Memory B cell (primary cell): ENCODE measurements at regions not wholly inside any gene's neighbourhood (a gene's known extent, or its start where the extent isn't known, plus 50 kb on each side); places are given as distances from the start of the nearest gene placed in this dataset.
"Not testable (repeated sequence)": the region's sequence is repeated elsewhere in the genome, so short reads cannot be mapped to it uniquely, and the experiment has no call there.

ENCODE experiments used
- ATAC-seq: fragments of 150-1000 bp; cut with Tn5 transposase; 2 replicates; pipeline ENCODE4 v1.10.0; 2021; ENCODE audit warnings: low read depth, mild to moderate bottlenecking, moderate library complexity
- DNase-seq, 2 donors: peaks; one replicate each; pipeline ENCODE4 v3.0.0; 2022; ENCODE audit warnings: low spot score in 2 of 2
- H3K27ac Mint-ChIP-seq: one replicate; pipeline ENCODE4 v1.8.0; 2022; ENCODE audit warnings: mild to moderate bottlenecking, moderate library complexity, mixed read lengths
- H3K27me3 Mint-ChIP-seq: one replicate; pipeline ENCODE4 v1.8.0; 2022; ENCODE audit warnings: mixed read lengths
- H3K36me3 Mint-ChIP-seq: one replicate; pipeline ENCODE4 v1.8.0; 2022; ENCODE audit warnings: mild to moderate bottlenecking, mixed read lengths
- H3K4me1 Mint-ChIP-seq: one replicate; pipeline ENCODE4 v1.8.0; 2022; ENCODE audit warnings: mixed read lengths
- H3K4me3 Mint-ChIP-seq: one replicate; pipeline ENCODE4 v1.8.0; 2022; ENCODE audit warnings: mild to moderate bottlenecking, moderate library complexity, mixed read lengths
- H3K9me3 Mint-ChIP-seq: one replicate; pipeline ENCODE4 v1.8.0; 2022; ENCODE audit warnings: mixed read lengths

DNA sequence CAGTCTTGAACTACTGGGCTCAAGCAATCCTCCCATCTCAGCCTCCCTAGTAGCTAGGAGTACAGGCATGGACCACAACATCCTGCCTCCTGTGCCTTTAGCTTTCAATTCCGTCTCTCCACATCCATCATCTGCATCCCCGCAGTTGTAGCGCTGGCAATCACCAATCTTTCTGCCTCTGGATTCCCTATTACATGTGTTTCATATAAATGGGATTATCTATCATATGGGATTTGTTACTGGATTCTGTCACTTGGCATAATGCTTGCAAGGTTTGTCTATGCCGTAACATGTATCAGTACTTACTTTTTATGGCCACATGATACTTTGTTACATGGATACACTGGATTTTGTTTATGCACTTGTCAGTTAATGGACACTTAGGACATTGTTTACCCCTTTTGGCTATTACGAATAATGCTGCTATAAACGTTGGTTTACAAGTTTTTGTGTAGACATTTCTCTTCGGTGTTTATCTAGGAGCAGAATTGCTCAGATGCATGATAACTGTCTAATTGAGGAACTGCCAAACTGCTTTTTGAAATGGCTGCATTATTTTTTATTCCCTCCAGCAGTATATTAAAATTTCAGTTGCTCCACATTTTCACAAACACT is 1223.9 kb downstream of the FOXD4L5 start:
- ATAC-seq (no peak), DNase-seq (no peak)
- peaks cover 8% of the 10 kb centered on the region for H3K9me3 Mint-ChIP-seq
- H3K4me3 Mint-ChIP-seq, result no peak overlapping the region
- no peaks in the 10 kb centered on the region for H3K36me3 Mint-ChIP-seq
- no peaks in the 10 kb centered on the region for H3K27me3 Mint-ChIP-seq
- H3K4me1 Mint-ChIP-seq, result no peaks in the 10 kb centered on the region
- no peak overlapping the region for H3K27ac Mint-ChIP-seq

DNA sequence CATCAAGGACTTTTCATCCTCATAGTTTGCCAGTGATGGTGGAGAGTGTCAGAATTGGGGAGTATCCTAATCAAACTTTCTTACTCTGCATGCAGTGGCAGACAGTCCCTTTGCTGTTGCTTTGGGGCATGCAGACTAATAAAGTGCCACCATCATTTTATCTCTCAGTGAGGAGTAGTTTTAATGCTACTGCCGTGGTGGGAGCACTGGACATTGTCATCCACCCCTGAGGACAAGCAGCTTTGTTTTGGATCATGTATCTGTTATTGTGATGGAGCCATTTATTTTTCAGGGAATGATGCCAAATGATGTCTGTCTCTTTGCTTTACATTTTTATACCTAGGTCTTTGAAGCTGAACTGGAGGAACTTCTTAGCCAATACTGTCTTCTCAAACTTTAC is 1226.9 kb downstream of the FOXD4L5 start:
- H3K9me3 Mint-ChIP-seq, H3K36me3 Mint-ChIP-seq: not testable (repeated sequence)

DNA sequence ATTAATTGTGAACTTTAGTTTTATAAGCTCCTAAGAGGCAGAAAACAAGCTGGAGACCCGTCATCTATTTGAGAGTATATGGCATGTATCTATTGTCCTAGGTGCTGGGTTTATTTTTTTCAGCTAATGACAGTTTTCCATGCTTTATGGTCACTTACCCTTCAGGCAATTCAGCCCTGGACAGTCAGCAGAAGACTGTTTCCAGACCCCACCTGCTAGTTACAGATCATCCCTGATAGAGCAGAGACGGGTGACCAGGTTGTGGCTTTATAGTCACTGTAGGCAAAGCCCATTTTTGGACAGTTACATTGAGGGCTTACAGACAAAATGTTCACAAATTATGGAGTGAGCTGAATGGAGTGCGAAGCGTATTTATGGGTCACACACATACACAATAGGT is 1227.5 kb downstream of the FOXD4L5 start:
- Mint-ChIP-seq H3K27me3 (no peaks in the 10 kb centered on the region), H3K4me1 (no peaks in the 10 kb centered on the region), H3K4me3 (no peak overlapping the region), H3K9me3 (peaks cover 2% of the 10 kb centered on the region), H3K36me3 (no peaks in the 10 kb centered on the region), H3K27ac (no peak overlapping the region)
- DNase-seq (no peak), ATAC-seq (no peak)

More for the DNA sequence above, 1226.9 kb downstream of the FOXD4L5 start:
- not testable (repeated sequence) for H3K27me3 Mint-ChIP-seq, ATAC-seq, DNase-seq, H3K4me3 Mint-ChIP-seq, H3K27ac Mint-ChIP-seq, H3K4me1 Mint-ChIP-seq

DNA sequence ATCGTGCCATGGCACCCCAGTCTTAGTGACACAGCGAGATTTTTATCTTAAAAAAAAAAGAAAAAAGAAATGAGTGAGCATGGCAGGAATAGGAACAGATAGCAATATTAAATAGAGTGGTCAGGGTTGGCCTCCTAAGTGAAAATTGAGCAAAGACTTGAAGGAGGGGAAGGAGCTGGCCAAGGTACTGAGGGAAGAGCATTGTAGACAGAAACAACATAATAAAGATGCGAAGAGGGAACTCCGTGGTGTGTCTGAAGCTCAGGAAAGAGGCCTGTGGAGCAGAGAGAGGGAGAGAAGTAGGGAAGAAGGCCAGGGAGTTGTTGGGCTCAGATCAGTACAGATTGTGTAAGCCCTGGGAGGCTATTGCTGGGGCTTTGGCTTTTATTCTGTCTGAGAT is 1256.1 kb downstream of the FOXD4L5 start:
- H3K27ac Mint-ChIP-seq, H3K27me3 Mint-ChIP-seq, DNase-seq, H3K4me1 Mint-ChIP-seq, H3K36me3 Mint-ChIP-seq, H3K4me3 Mint-ChIP-seq, H3K9me3 Mint-ChIP-seq, ATAC-seq: not testable (repeated sequence)

DNA sequence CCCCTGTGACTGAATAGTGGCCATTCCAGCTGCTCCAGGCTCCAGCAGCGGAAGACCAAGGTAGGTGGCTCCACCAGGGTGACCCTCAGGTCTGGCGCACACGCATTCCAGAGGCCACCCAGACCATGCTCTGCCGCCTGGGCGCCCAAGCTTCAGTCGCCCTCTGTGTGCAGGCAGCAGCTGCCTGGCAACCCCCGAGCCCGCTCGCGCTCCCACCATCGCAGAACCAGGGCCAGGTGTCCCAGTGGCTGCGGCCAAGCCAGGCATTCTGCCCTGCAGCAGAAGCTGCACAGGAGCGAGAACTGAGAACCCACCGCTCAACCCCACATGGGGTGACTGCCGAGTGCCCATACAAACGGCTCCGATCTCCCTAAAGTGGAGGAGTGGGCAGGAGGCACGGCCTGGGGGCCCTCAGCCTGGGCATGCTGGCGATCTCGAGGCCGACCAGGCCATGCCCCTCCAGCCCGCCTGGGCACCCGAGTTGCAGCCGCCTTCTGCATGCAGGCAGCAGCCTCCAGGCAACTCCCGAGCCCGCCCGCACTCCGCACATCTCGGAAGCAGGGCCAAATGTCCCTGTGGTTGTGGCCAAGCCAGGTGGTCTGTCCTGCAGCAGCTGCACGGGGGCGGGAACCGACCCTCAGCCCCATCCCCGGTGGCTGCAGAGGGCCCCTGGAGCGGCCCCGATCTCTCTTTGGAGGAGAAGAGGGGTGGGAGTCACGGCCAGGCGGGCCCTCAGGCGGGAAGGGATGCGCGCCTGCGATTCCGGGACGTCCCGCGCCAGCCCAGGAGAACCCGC is 1264.1 kb downstream of the FOXD4L5 start:
- DNase-seq, ATAC-seq, H3K4me1 Mint-ChIP-seq, H3K27ac Mint-ChIP-seq, H3K9me3 Mint-ChIP-seq, H3K4me3 Mint-ChIP-seq, H3K36me3 Mint-ChIP-seq, H3K27me3 Mint-ChIP-seq: not testable (repeated sequence)

DNA sequence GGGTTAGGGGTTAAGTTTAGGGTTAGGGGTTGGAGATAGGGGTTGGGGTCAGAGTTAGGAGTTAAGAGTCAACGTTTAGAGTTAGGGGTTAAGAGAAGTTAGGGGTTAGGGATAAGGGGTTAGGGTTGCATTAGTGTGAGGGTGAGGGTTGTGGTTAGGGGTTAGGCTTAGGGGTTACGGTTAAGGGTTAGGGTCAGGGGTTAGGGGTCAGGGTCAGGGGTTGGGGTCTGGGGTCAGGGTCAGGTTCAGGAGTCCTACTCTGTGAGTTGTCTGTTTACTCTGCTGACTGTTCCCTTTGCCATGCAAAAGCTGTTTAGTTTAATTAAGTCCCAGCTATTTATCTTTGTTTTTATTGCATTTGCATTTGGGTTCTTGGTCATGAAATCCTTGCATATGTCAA is 1267.3 kb downstream of the FOXD4L5 start:
- not testable (repeated sequence) for H3K27ac Mint-ChIP-seq, ATAC-seq, H3K36me3 Mint-ChIP-seq, H3K4me3 Mint-ChIP-seq, H3K9me3 Mint-ChIP-seq, H3K4me1 Mint-ChIP-seq, H3K27me3 Mint-ChIP-seq, DNase-seq

DNA sequence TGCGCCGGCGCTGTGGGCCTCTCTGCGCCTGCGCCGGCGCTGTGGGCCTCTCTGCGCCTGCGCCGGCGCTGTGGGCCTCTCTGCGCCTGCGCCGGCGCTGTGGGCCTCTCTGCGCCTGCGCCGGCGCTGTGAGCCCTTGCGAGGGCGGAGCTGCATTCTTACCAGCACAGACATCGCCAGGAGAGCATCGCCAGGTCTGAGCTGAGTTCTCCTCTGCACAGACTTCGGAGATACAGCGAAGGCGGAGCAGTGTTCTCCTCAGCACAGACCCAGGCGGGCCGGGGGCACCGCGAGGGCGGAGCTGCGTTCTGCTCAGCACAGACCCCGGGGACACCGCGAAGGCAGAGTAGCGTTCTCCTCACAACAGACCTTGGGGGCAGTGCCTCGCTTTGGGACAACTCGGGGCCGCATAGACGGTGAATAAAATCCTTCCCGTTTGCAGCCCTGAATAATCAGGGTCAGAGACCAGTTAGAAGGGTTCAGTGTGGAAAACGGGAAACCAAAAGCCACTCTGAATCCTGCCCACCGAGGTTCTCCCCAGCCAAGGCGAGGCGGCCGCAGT is 1268.1 kb downstream of the FOXD4L5 start:
- not testable (repeated sequence) for DNase-seq
- peak; percentile 42 for ATAC-seq
- H3K4me3 Mint-ChIP-seq, result peak overlapping the region; percentile 44

DNA sequence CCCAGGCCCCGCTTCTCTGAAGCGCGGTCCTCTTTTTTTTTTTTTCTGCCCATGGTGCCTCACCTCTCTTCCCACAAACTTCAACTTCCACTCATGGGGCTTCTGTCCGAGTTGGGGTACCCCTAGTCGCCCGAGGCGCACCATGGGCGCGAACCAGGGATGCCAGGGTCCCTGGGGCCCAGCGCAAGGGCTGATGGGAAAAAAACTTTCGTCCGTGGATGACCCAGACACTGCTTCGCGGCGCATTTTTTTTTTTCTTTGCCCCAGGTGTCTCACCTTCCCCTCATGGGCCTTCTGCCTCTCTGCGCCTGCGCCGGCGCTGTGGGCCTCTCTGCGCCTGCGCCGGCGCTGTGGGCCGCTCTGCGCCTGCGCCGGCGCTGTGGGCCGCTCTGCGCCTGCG is 1268.8 kb downstream of the FOXD4L5 start:
- H3K27ac Mint-ChIP-seq, H3K36me3 Mint-ChIP-seq, H3K4me1 Mint-ChIP-seq, H3K27me3 Mint-ChIP-seq, DNase-seq, H3K9me3 Mint-ChIP-seq, ATAC-seq: not testable (repeated sequence)
- peak overlapping the region; percentile 60 for H3K4me3 Mint-ChIP-seq

More for the DNA sequence above, 1268.1 kb downstream of the FOXD4L5 start:
- H3K27me3 Mint-ChIP-seq, H3K4me1 Mint-ChIP-seq, H3K9me3 Mint-ChIP-seq, H3K27ac Mint-ChIP-seq, H3K36me3 Mint-ChIP-seq: not testable (repeated sequence)

DNA sequence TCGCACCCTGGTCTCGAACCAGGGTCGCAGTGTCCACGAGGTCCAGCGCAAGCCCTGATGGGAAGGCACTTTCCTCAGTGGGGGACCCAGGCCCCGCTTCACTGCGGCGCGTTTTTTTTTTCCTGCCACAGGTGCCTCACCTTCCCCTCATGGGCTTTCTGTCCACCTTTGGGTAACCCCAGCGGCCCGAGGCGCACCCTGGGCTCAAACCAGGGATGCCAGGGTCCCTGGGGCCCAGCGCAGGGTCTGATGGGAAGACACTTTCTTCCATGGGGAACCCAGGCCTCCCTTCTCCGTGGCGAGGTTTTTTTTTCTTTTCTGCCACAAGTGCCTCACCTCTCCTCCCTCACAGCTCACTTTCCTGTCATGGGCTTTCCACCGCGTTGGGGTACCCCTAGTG is 1269.9 kb downstream of the FOXD4L5 start:
- Mint-ChIP-seq H3K36me3 (no peaks in the 10 kb centered on the region), H3K27me3 (no peaks in the 10 kb centered on the region), H3K27ac (no peak overlapping the region), H3K4me3 (no peak overlapping the region), H3K4me1 (no peaks in the 10 kb centered on the region), H3K9me3 (peaks cover 3% of the 10 kb centered on the region)
- ATAC-seq (no peak), DNase-seq (no peak)

DNA sequence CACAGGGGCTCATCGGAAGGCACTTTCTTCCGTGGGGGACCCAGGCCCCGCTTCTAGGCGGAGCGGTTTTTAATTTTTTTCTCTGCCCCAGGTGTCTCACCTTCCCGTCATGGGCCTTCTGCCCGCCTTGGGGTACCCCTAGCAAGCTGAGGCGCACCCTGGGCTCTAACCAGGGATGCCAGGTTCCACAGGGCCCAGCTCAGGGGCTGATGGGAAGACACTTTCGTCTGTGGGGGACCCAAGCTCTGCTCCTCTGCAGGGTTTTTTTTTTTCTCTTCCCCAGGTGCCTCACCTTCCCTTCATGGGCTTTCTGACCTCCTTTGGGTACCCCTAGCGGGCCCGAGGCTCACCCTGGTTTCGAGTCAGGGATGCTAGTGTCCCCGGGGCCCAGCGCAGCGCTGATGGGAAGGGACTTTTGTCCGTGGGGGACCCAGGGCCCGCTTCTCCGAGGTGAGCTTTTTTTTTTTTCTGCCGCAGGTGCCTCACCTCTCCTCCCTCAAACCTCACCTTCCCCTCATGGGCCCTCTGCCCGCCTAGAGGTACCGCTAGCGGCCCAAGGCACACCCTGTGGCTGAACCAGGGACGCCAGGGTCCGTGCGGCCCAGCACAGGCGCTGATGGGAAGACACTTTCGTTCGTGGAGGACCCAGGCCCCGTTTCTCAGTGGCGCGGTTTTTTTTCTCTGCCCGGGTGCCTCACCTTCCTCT is 1270.5 kb downstream of the FOXD4L5 start:
- not testable (repeated sequence) for ATAC-seq, H3K4me1 Mint-ChIP-seq, H3K27me3 Mint-ChIP-seq, H3K9me3 Mint-ChIP-seq, H3K4me3 Mint-ChIP-seq, H3K36me3 Mint-ChIP-seq, DNase-seq, H3K27ac Mint-ChIP-seq

DNA sequence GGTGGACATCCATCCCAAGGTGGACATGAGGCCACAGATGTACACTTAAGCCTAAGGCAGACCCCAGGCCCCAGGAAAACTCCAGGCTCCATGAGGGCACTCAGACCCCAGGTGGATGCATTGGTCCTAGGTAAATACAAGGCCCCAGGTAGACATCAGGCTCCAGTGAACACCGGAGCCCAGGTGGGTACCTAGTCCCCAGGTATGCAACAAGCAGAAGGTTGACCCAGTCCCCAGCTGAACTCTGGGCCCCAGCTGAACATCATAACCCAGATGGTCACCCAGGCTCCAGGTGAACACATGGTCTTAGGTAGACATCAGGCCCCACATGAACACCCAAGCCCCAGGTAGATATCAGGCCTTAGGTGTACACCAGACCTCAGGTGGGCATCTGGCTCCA is 1271.9 kb downstream of the FOXD4L5 start:
- ATAC-seq, H3K9me3 Mint-ChIP-seq, DNase-seq, H3K4me3 Mint-ChIP-seq, H3K36me3 Mint-ChIP-seq, H3K27me3 Mint-ChIP-seq, H3K4me1 Mint-ChIP-seq, H3K27ac Mint-ChIP-seq: not testable (repeated sequence)

DNA sequence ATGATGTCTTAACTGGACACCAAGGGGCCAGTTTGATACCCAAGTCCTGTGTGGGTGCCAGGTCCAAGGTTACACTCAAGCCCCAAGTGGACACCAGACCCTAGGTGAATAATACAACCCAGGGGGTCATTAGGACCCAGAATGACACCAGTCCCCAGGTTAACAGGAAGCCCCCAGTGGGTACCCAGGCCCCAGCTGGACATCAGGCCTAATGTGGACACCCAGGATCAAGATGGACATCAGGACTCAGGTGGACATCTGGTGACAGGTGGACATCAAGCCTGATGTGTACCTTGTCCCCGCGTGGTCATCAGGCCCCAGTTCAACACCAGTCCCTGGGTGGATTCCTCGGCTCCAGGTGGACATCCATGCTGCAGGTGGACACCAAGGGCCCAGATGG is 1273.0 kb downstream of the FOXD4L5 start:
- ATAC-seq, H3K9me3 Mint-ChIP-seq, H3K4me1 Mint-ChIP-seq, H3K27ac Mint-ChIP-seq, DNase-seq, H3K27me3 Mint-ChIP-seq, H3K36me3 Mint-ChIP-seq, H3K4me3 Mint-ChIP-seq: not testable (repeated sequence)

DNA sequence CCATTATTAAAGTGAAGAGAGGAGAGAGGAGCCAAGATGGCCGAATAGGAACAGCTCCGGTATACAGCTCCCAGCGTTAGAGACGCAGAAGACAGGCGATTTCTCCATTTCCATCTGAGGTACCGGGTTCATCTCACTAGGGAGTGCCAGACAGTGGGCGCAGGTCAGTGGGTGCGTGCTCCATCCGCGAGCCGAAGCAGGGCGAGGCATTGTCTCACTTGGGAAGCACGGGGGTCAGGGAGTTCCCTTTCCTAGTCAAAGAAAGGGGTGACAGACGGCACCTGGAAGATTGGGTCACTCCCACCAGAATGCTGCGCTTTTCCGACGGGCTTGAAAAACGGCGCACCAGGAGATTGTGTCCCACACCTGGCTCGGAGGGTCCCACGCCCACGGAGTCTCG is 1305.3 kb downstream of the FOXD4L5 start:
- not testable (repeated sequence) for H3K27me3 Mint-ChIP-seq, H3K36me3 Mint-ChIP-seq, ATAC-seq, H3K4me3 Mint-ChIP-seq, H3K27ac Mint-ChIP-seq, H3K9me3 Mint-ChIP-seq, DNase-seq, H3K4me1 Mint-ChIP-seq
